H1 (cell line): ENCODE measurements at regions not wholly inside any gene's neighbourhood (a gene's known extent, or its start where the extent isn't known, plus 50 kb on each side); places are given as distances from the start of the nearest gene placed in this dataset.

Experiments used
- ASH2L ChIP-seq: fragments of 200-600, 300-600 bp; sonication (generic); IDR thresholded peaks from one replicate; pipeline ENCODE4 v1.7.1; 2017; ENCODE audit warnings: low read length
- CBX5 ChIP-seq: fragments of 300-800, 300-1000 bp; sonication (generic); IDR thresholded peaks from 2 replicates; pipeline ENCODE4 v1.7.1; 2016; ENCODE audit warnings: antibody characterized with exemption, low read length, low read depth
- CTCF ChIP-seq, 3 experiments: IDR thresholded peaks; 1 replicate in 2 of 3; 2 replicates in 1 of 3; pipeline versions ENCODE4 v1.5.1 to v1.6.1; 2011; ENCODE audit warnings: low read length in 3 of 3, mild to moderate bottlenecking in 3 of 3, inconsistent platforms in 2 of 3, low read depth in 1 of 3, moderate library complexity in 1 of 3; ENCODE audit not compliant: insufficient read depth in 1 of 3; ENCODE audit errors: control extremely low read depth in 1 of 3
- EZH2 ChIP-seq: fragments of 200-600 bp; sonication (generic); IDR thresholded peaks from 2 replicates; pipeline ENCODE4 v1.7.1; 2012; ENCODE audit warnings: low read depth, mild to moderate bottlenecking, moderate library complexity, low read length, inconsistent platforms; ENCODE audit not compliant: severe bottlenecking
- POLR2A ChIP-seq, 2 experiments: IDR thresholded peaks; 1 replicate in 1 of 2; 2 replicates in 1 of 2; pipeline ENCODE4 v1.6.1; 2011; ENCODE audit warnings: low read depth in 2 of 2, low read length in 2 of 2, mild to moderate bottlenecking in 2 of 2; ENCODE audit errors: control extremely low read depth in 1 of 2
- POLR2AphosphoS5 ChIP-seq: IDR thresholded peaks from 2 replicates; pipeline ENCODE4 v1.6.1; 2011; ENCODE audit warnings: low read depth, low read length
- RAD21 ChIP-seq, 2 experiments: IDR thresholded peaks in 1 of 2; conservative IDR thresholded peaks in 1 of 2; 2 replicates each; pipeline ENCODE4 v1.6.1; 2011; ENCODE audit warnings: low read depth in 2 of 2, low read length in 2 of 2, improper control_type of control experiment in 1 of 2, inconsistent platforms in 1 of 2, mild to moderate bottlenecking in 1 of 2, moderate library complexity in 1 of 2
- RNF2 ChIP-seq: fragments of 200-900, 300-1000 bp; sonication (generic); IDR thresholded peaks from 2 replicates; pipeline ENCODE4 v1.7.1; 2016; ENCODE audit warnings: borderline replicate concordance, low read depth, mild to moderate bottlenecking, antibody characterized with exemption, low read length; ENCODE audit not compliant: poor library complexity, severe bottlenecking; ENCODE audit errors: missing control alignments
- RXRA ChIP-seq: IDR thresholded peaks from 2 replicates; pipeline ENCODE4 v1.6.1; 2011; ENCODE audit warnings: low read depth, mild to moderate bottlenecking, low read length, moderate library complexity; ENCODE audit not compliant: insufficient read depth
- SP4 ChIP-seq: IDR thresholded peaks from 2 replicates; pipeline ENCODE4 v1.6.1; 2012; ENCODE audit warnings: low read length, inconsistent platforms
- TF ChIP-seq, protein P1 (sequence below): IDR thresholded peaks from 2 replicates; pipeline ENCODE4 v1.6.1; 2012; ENCODE audit warnings: inconsistent platforms

DNA sequence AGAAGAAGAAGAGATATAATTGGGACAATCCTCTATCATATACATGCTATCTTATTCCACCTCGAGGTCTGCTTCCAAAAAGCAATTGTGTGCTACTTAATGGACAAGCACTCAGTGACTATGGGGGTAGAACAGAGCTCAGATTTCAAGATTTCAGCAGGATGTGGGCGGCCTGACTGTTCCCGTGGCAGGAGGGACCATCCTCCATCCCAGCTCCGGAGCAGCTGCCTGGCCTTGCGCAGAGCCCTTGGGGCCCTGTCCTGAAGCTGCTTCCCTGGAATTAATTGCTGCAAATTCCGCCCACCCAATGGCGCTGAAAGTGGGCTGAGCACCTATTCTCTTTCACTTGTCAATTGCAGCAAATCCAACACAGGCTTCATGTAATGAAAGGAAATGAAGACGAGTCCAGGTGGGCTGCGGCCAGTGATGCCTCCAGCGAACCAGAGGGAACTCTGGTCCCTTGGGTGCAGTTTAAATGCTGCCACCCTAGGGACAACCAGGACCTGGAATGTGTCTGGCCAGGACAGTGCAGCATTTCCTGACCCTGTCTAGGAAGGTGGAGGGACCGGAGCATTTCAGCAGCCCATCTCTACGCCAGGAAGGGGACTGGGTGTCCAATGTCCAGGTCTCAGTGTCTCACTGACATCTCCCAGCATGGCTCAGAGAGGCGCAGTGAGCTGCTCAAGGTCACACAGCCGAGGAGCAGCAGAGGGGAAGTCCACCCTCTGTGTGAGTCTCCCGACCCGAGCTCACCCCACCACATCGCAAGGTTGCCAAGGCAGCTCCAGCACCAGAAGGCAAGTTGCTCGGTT is 50.5 kb upstream of the FCN1 start:
- no peak for TF ChIP-seq CTCF (IDR thresholded peaks at IDR 0.05; ENCODE audit: control extremely low read depth in 1 of 3, insufficient read depth in 1 of 3, low read depth in 1 of 3, low read length in 3 of 3)
- TF ChIP-seq, protein P1, sequence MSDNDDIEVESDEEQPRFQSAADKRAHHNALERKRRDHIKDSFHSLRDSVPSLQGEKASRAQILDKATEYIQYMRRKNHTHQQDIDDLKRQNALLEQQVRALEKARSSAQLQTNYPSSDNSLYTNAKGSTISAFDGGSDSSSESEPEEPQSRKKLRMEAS, result no peak
- TF ChIP-seq EZH2, result no peak
- TF ChIP-seq POLR2AphosphoS5, result no peak
- TF ChIP-seq POLR2A (IDR thresholded peaks at IDR 0.05; ENCODE audit: control extremely low read depth in 1 of 2, low read depth in 2 of 2, low read length in 2 of 2), result no peak
- TF ChIP-seq CBX5, result no peak
- no peak for TF ChIP-seq ASH2L
- TF ChIP-seq RXRA, result no peak
- TF ChIP-seq RNF2, result no peak
- no peak for TF ChIP-seq RAD21 (IDR thresholded peaks at IDR 0.05 in 1 of 2, conservative IDR thresholded peaks at IDR 0.05 in 1 of 2; ENCODE audit: low read depth in 2 of 2, low read length in 2 of 2)
- no peak for TF ChIP-seq SP4
